MCF 10A (cell line): ENCODE measurements at regions not wholly inside any gene's neighbourhood (a gene's known extent, or its start where the extent isn't known, plus 50 kb on each side); places are given as distances from the start of the nearest gene placed in this dataset.

Source experiments
- BruUV-seq: library from RNA; stranded (reverse); fragments of 400-500 nt; replicated peaks from 2 replicates; lab custom pipeline; 2021; lab: Mats Ljungman, UMichigan
- CTCF ChIA-PET: fragments of 300-600 bp; sonication (Branson Sonifier 250); formaldehyde crosslinking; extraction: SDS; loops from one replicate; lab custom pipeline; 2021; ENCODE audit warnings: antibody characterized with exemption, inconsistent platforms; lab: Yijun Ruan, JAX
- POLR2A ChIA-PET: fragments of 300-600, 350-650 bp; sonication (Branson Sonifier 250); formaldehyde crosslinking; extraction: SDS; loops from one replicate; lab custom pipeline; 2020; ENCODE audit warnings: antibody characterized with exemption, inconsistent platforms; lab: Yijun Ruan, JAX
- DNase-seq: peaks from one replicate; pipeline ENCODE4 v3.0.0-alpha.2; 2018; ENCODE audit not compliant: unreplicated experiment
- H3K27ac Mint-ChIP-seq: one replicate; pipeline ENCODE4 v1.8.0; 2022; ENCODE audit warnings: mild to moderate bottlenecking, low read depth, mixed read lengths; ENCODE audit not compliant: unreplicated experiment
- H3K27me3 Mint-ChIP-seq: one replicate; pipeline ENCODE4 v1.8.0; 2022; ENCODE audit warnings: mixed read lengths; ENCODE audit not compliant: insufficient read depth, unreplicated experiment
- H3K36me3 Mint-ChIP-seq: one replicate; pipeline ENCODE4 v1.8.0; 2022; ENCODE audit warnings: mild to moderate bottlenecking, moderate library complexity, mixed read lengths; ENCODE audit not compliant: insufficient read depth, unreplicated experiment
- H3K4me1 Mint-ChIP-seq: one replicate; pipeline ENCODE4 v1.8.0; 2022; ENCODE audit warnings: mixed read lengths; ENCODE audit not compliant: insufficient read depth, unreplicated experiment
- H3K4me3 Mint-ChIP-seq: one replicate; pipeline ENCODE4 v1.8.0; 2022; ENCODE audit warnings: mild to moderate bottlenecking, moderate library complexity, mixed read lengths; ENCODE audit not compliant: unreplicated experiment
- H3K9me3 Mint-ChIP-seq: one replicate; pipeline ENCODE4 v1.8.0; 2022; ENCODE audit warnings: mixed read lengths; ENCODE audit not compliant: unreplicated experiment
- CTCF ChIP-seq: fragments of 200-600 bp; IDR thresholded peaks from one replicate; pipeline ENCODE4 v1.8.0; 2022; ENCODE audit warnings: antibody characterized with exemption, mild to moderate bottlenecking; ENCODE audit not compliant: unreplicated experiment
- intact Hi-C: fragments of 100-400 bp; cut with micrococcal nuclease; formaldehyde crosslinking; loops from 2 replicates; pipeline ENCODE4 v1.14.1; 2022

- Mint-ChIP-seq H3K4me3 (no peak overlapping the region), H3K36me3 (no peaks in the 10 kb centered on the region), H3K27ac (no peak overlapping the region), H3K27me3 (no peaks in the 10 kb centered on the region), H3K9me3 (no peaks in the 10 kb centered on the region), H3K4me1 (no peaks in the 10 kb centered on the region)
- no TSS peak for BruUV-seq
- TF ChIP-seq CTCF: no peak
- no peak for DNase-seq
- intact Hi-C loops: no loop called here
- CTCF ChIA-PET: interaction anchor here (0.6 kb wide), 2 partner anchors 32 to 906 kb away, joined by 3 read pairs; no protein-coding TSS in a partner anchor
- POLR2A ChIA-PET: no interaction called here
These were observed 259.0 kb downstream of the FAT4 start for GRCh38 chr4:125573786-125574185.

- H3K4me1 Mint-ChIP-seq: no peaks in the 10 kb centered on the region
- no peaks in the 10 kb centered on the region for H3K9me3 Mint-ChIP-seq
- ChIA-PET POLR2A (no interaction called here), CTCF (no interaction called here)
- intact Hi-C loops: no loop called here
- no peaks in the 10 kb centered on the region for H3K36me3 Mint-ChIP-seq
- no peaks in the 10 kb centered on the region for H3K27me3 Mint-ChIP-seq
- BruUV-seq: no TSS peak
- H3K4me3 Mint-ChIP-seq: no peak overlapping the region
- TF ChIP-seq CTCF: no peak
- no peak overlapping the region for H3K27ac Mint-ChIP-seq
- DNase-seq: no peak
These were observed 267.5 kb downstream of the FAT4 start for GRCh38 chr4:125582302-125582701.

- no peak for TF ChIP-seq CTCF
- H3K27ac Mint-ChIP-seq: no peak overlapping the region
- intact Hi-C loops: no loop called here
- no peaks in the 10 kb centered on the region for H3K4me1 Mint-ChIP-seq
- no peak overlapping the region for H3K4me3 Mint-ChIP-seq
- H3K36me3 Mint-ChIP-seq: no peaks in the 10 kb centered on the region
- ChIA-PET POLR2A (no interaction called here), CTCF (no interaction called here)
- DNase-seq: no peak
- H3K9me3 Mint-ChIP-seq: no peaks in the 10 kb centered on the region
- no TSS peak for BruUV-seq
- H3K27me3 Mint-ChIP-seq: no peaks in the 10 kb centered on the region
These were observed 275.4 kb downstream of the FAT4 start for GRCh38 chr4:125590158-125590557.

- H3K36me3 Mint-ChIP-seq: no peaks in the 10 kb centered on the region
- ChIA-PET POLR2A (no interaction called here), CTCF (no interaction called here)
- no peaks in the 10 kb centered on the region for H3K27me3 Mint-ChIP-seq
- H3K4me1 Mint-ChIP-seq: no peaks in the 10 kb centered on the region
- intact Hi-C loops: no loop called here
- TF ChIP-seq CTCF: no peak
- no TSS peak for BruUV-seq
- no peak overlapping the region for H3K4me3 Mint-ChIP-seq
- H3K27ac Mint-ChIP-seq: no peak overlapping the region
- DNase-seq: no peak
- no peaks in the 10 kb centered on the region for H3K9me3 Mint-ChIP-seq
These were observed 276.5 kb downstream of the FAT4 start for GRCh38 chr4:125591290-125591689.
